ENCODE measurements at regions not wholly inside any gene's neighbourhood (a gene's known extent, or its start where the extent isn't known, plus 50 kb on each side); places are given as distances from the start of the nearest gene placed in this dataset.
A peak's percentile ranks its signal among the peaks of the same experiment; 100 is the strongest.

- Histone ChIP-seq H3K27ac (no peak overlapping the region), H3K27me3 (no peaks in the 10 kb centered on the region), H3K36me3 (no peaks in the 10 kb centered on the region), H3K4me3 (no peak overlapping the region), H3K9me3 (no peaks in the 10 kb centered on the region), H3K4me1 (peaks cover 0 to 21% (median 10%) of the 10 kb centered on the region in 4 donors)
- no peak for DNase-seq
- TF ChIP-seq CTCF (IDR thresholded peaks at IDR 0.05): no peak
- intact Hi-C loops (cut with DNase I; ENCODE audit: low total_unique reads): loop anchor here (10.0 kb wide), 1 partner anchor 71 kb away; no protein-coding TSS in a partner anchor
Observed at GRCh38 chr6:17013701-17014100, 88.1 kb upstream of the STMND1 start.

GRCh38 chr6:17012421-17013225 is 89.2 kb upstream of the STMND1 start:
- Histone ChIP-seq H3K9me3 (peaks cover 0 to 5% (median 0%) of the 10 kb centered on the region in 3 donors), H3K27me3 (no peaks in the 10 kb centered on the region), H3K27ac (peak overlapping the region; percentile 17 to 50), H3K4me3 (no peak overlapping the region), H3K36me3 (no peaks in the 10 kb centered on the region), H3K4me1 (peaks cover 0 to 21% (median 10%) of the 10 kb centered on the region in 4 donors)
- TF ChIP-seq CTCF (IDR thresholded peaks at IDR 0.05): peak in 1 of 2 experiments; percentile 29
- intact Hi-C loops (cut with DNase I; ENCODE audit: low total_unique reads): loop anchor here (10.0 kb wide), 1 partner anchor 72 kb away; no protein-coding TSS in a partner anchor
- DNase-seq: peak in 1 of 2 donors; percentile 74

- no peak for TF ChIP-seq CTCF (IDR thresholded peaks at IDR 0.05)
- H3K27ac ChIP-seq: peak overlapping the region; percentile 17 to 50
- H3K36me3 ChIP-seq: no peaks in the 10 kb centered on the region
- DNase-seq: no peak
- intact Hi-C loops (cut with DNase I; ENCODE audit: low total_unique reads): loop anchor here (10.0 kb wide), 1 partner anchor 73 kb away; no protein-coding TSS in a partner anchor
- peaks cover 0 to 21% (median 10%) of the 10 kb centered on the region in 4 donors for H3K4me1 ChIP-seq
- H3K9me3 ChIP-seq: peaks cover 0 to 5% (median 0%) of the 10 kb centered on the region in 3 donors
- H3K4me3 ChIP-seq: no peak overlapping the region
- H3K27me3 ChIP-seq: no peaks in the 10 kb centered on the region
Observed at GRCh38 chr6:17011985-17012384, 89.9 kb upstream of the STMND1 start.

- Histone ChIP-seq H3K9me3 (peaks cover 0 to 5% (median 0%) of the 10 kb centered on the region in 3 donors), H3K4me1 (peaks cover 0 to 9% (median 7%) of the 10 kb centered on the region in 4 donors), H3K27me3 (no peaks in the 10 kb centered on the region), H3K4me3 (no peak overlapping the region), H3K36me3 (no peaks in the 10 kb centered on the region), H3K27ac (no peak overlapping the region)
- TF ChIP-seq CTCF (IDR thresholded peaks at IDR 0.05): no peak
- DNase-seq: no peak
- intact Hi-C loops (cut with DNase I; ENCODE audit: low total_unique reads): no loop called here
Observed at GRCh38 chr6:17007749-17008148, 94.1 kb upstream of the STMND1 start.

GRCh38 chr6:17006543-17006942 is 95.3 kb upstream of the STMND1 start:
- intact Hi-C loops (cut with DNase I; ENCODE audit: low total_unique reads): no loop called here
- Histone ChIP-seq H3K36me3 (no peaks in the 10 kb centered on the region), H3K27ac (no peak overlapping the region), H3K4me3 (no peak overlapping the region), H3K27me3 (no peaks in the 10 kb centered on the region), H3K4me1 (no peaks in the 10 kb centered on the region), H3K9me3 (peaks cover 0 to 5% (median 0%) of the 10 kb centered on the region in 3 donors)
- no peak for TF ChIP-seq CTCF (IDR thresholded peaks at IDR 0.05)
- no peak for DNase-seq
